Thoracic aorta (tissue), 2 donors: ENCODE measurements at regions not wholly inside any gene's neighbourhood (a gene's known extent, or its start where the extent isn't known, plus 50 kb on each side); places are given as distances from the start of the nearest gene placed in this dataset.

Experiments used
- ATAC-seq: fragments of 150-250 bp; one replicate; pipeline ENCODE4 v1.8.0; 2017; ENCODE audit warnings: low read depth; ENCODE audit not compliant: insufficient number of reproducible peaks, low FRiP score
- DNase-seq: peaks from one replicate; pipeline ENCODE4 v3.0.0-alpha.2; 2020; ENCODE audit warnings: low spot score
- H3K27ac ChIP-seq, 2 donors: fragments of 200-600 bp; sonication (generic); 1 replicate in 1 of 2; 2 replicates in 1 of 2; pipeline ENCODE4 v1.5.1; 2016; ENCODE audit warnings: mild to moderate bottlenecking in 2 of 2, moderate library complexity in 2 of 2
- H3K27me3 ChIP-seq: fragments of 200-600 bp; sonication (generic); replicated peaks from 2 replicates; pipeline ENCODE4 v1.6.0; 2016; ENCODE audit warnings: mild to moderate bottlenecking; ENCODE audit not compliant: insufficient read depth
- H3K36me3 ChIP-seq: fragments of 200-600 bp; sonication (generic); one replicate; pipeline ENCODE4 v1.5.1; 2016
- H3K4me1 ChIP-seq, 2 donors: fragments of 200-600 bp; sonication (generic); 1 replicate in 1 of 2; 2 replicates in 1 of 2; pipeline versions ENCODE4 v1.5.1 to v1.6.0; 2016; ENCODE audit warnings: low read depth in 2 of 2, mild to moderate bottlenecking in 1 of 2; ENCODE audit not compliant: control insufficient read depth in 1 of 2
- H3K4me3 ChIP-seq: fragments of 200-600 bp; sonication (generic); 2 replicates; pipeline ENCODE4 v1.5.1; 2016; ENCODE audit warnings: mild to moderate bottlenecking
- H3K9me3 ChIP-seq: fragments of 200-600 bp; sonication (generic); 2 replicates; pipeline ENCODE4 v1.5.1; 2016
- CTCF ChIP-seq: fragments of 200-600 bp; sonication (generic); IDR thresholded peaks from one replicate; pipeline ENCODE4 v1.5.1; 2019; ENCODE audit warnings: antibody characterized with exemption

- H3K4me3 ChIP-seq = no peak overlapping the region
- no peak for TF ChIP-seq CTCF
- DNase-seq (no peak), ATAC-seq (no peak)
- no peaks in the 10 kb centered on the region for H3K36me3 ChIP-seq
- no peaks in the 10 kb centered on the region for H3K9me3 ChIP-seq
- no peaks in the 10 kb centered on the region for H3K27me3 ChIP-seq
- no peak overlapping the region for H3K27ac ChIP-seq
- no peaks in the 10 kb centered on the region for H3K4me1 ChIP-seq
These were observed 900.9 kb downstream of the FLRT2 start for GRCh38 chr14:86430853-86431252.

- TF ChIP-seq CTCF = no peak
- Histone ChIP-seq H3K36me3 (no peaks in the 10 kb centered on the region), H3K4me1 (no peaks in the 10 kb centered on the region), H3K27ac (no peak overlapping the region), H3K9me3 (no peaks in the 10 kb centered on the region), H3K27me3 (no peaks in the 10 kb centered on the region), H3K4me3 (no peak overlapping the region)
- DNase-seq (no peak), ATAC-seq (no peak)
These were observed 893.3 kb downstream of the FLRT2 start for GRCh38 chr14:86423214-86423613.

- H3K9me3 ChIP-seq = no peaks in the 10 kb centered on the region
These were observed 890.2 kb downstream of the FLRT2 start for GRCh38 chr14:86420131-86420530.

GRCh38 chr14:86414146-86414545 is 884.2 kb downstream of the FLRT2 start:
- H3K27ac ChIP-seq = no peak overlapping the region
- ATAC-seq = no peak
- no peak overlapping the region for H3K4me3 ChIP-seq

More at GRCh38 chr14:86420131-86420530, 890.2 kb downstream of the FLRT2 start:
- Histone ChIP-seq H3K27ac (no peak overlapping the region), H3K4me3 (no peak overlapping the region), H3K36me3 (no peaks in the 10 kb centered on the region), H3K27me3 (no peaks in the 10 kb centered on the region), H3K4me1 (no peaks in the 10 kb centered on the region)
- ATAC-seq (no peak), DNase-seq (no peak)
- no peak for TF ChIP-seq CTCF

GRCh38 chr14:86404989-86405649 is 875.2 kb downstream of the FLRT2 start:
- TF ChIP-seq CTCF = no peak
- ATAC-seq = no peak
- Histone ChIP-seq H3K27ac (no peak overlapping the region), H3K4me3 (no peak overlapping the region), H3K9me3 (no peaks in the 10 kb centered on the region), H3K27me3 (no peaks in the 10 kb centered on the region), H3K4me1 (no peaks in the 10 kb centered on the region), H3K36me3 (no peaks in the 10 kb centered on the region)
- DNase-seq = no peak

More at GRCh38 chr14:86414146-86414545, 884.2 kb downstream of the FLRT2 start:
- DNase-seq = no peak
- Histone ChIP-seq H3K9me3 (no peaks in the 10 kb centered on the region), H3K4me1 (no peaks in the 10 kb centered on the region), H3K27me3 (no peaks in the 10 kb centered on the region), H3K36me3 (no peaks in the 10 kb centered on the region)
- no peak for TF ChIP-seq CTCF
